Right lobe of liver (tissue), 4 donors: ENCODE measurements at regions not wholly inside any gene's neighbourhood (a gene's known extent, or its start where the extent isn't known, plus 50 kb on each side); places are given as distances from the start of the nearest gene placed in this dataset.

Source experiments
- CTCF ChIP-seq, 4 donors: fragments of 200-600 bp in 3 of 4; fragments of 450-650 bp in 1 of 4; IDR thresholded peaks; one replicate each; pipeline versions ENCODE4 v1.5.1 to v1.8.0; 2016 to 2022; ENCODE audit warnings: antibody characterized with exemption in 4 of 4, mild to moderate bottlenecking in 2 of 4
- POLR2A ChIP-seq: fragments of 450-650 bp; IDR thresholded peaks from one replicate; pipeline ENCODE4 v1.6.1; 2017; ENCODE audit warnings: antibody characterized with exemption, mild to moderate bottlenecking
- donor health status: DM: no; HTN: no; CAD: no.
- donor health status: DM: no; HTN: no; CAD: no.
- donor health status: DM: no; HTN: yes; CAD: no.

- TF ChIP-seq POLR2A (no peak), CTCF (IDR thresholded peaks at IDR 0.05) (no peak)
Observed at GRCh38 chr1:221032637-221033280, 153.5 kb downstream of the HLX start.
